GM18867 (cell line): ENCODE measurements at regions not wholly inside any gene's neighbourhood (a gene's known extent, or its start where the extent isn't known, plus 50 kb on each side); places are given as distances from the start of the nearest gene placed in this dataset.
"Not testable (repeated sequence)": the region's sequence is repeated elsewhere in the genome, so short reads cannot be mapped to it uniquely, and the experiment has no call there.

Experiments used
- ATAC-seq: cut with Tn5 transposase; IDR thresholded peaks from one replicate; pipeline ENCODE4 v1.9.1; 2021; ENCODE audit warnings: mild to moderate bottlenecking, moderate library complexity; ENCODE audit not compliant: unreplicated experiment

DNA sequence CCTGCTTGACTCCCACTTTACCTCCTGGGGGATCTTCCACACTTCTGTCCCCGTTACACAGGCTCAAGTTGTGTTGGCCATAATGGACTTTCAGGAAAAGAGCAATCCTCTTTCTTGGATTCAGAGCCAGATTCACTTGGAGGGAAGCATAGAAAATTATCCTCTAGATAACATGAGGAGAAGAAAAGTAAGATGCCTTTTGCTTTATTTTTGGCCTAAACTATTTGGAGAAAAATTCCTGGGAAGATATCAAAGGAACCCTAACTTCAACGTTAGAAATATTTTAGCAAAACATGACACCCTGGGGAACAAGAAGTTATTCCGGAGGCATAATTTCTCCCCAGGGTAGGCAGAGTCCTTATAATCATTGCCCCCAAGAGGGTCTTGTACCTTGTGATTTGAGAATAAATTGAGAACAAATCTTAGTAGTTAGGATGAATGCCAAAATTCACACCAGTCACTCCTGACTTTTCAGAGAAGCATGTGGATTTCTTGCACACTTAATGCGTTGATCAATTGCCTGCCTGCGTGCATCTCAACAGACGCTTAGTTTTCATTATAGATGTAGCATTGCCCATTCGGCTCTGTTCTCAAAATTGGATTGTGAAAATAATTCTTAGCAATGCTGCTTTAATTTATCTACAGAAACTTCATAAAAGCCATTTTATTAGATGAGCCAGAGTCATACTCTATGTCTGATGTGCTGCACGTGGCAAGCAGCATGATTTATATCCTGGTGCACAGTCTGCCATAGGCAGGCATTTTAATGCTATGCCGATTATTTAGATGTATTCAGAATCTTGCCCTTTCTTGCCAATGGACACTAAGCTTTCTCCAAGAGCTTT is 224.4 kb downstream of the C7orf25 start:
- ATAC-seq, result no peak

DNA sequence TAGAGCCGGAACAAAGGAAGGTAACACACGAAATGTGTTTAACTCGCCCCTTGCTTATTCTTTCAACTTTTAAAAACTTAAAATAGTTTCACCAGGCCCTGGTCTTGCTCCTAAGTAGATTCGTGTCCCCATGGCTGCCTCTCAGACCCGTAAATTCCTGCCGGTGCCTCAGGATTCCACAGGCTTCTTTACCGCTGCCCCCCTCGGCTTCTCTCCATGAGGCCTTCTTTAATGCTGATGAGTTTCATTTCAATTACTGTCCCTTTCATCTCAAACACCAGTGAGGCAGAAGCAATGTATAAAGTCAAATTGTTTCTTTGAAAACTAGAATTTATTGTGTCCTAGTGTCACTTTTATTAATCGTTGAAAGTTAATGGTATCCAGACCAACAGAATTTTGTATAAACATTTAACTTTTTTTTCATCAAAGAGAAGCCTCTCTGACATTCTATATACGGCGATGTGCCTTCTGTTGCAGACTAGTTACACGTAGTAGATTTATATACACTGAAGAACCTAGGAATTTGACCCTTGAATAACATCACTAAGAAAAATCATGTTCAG is 225.2 kb downstream of the C7orf25 start:
- ATAC-seq, result no peak

DNA sequence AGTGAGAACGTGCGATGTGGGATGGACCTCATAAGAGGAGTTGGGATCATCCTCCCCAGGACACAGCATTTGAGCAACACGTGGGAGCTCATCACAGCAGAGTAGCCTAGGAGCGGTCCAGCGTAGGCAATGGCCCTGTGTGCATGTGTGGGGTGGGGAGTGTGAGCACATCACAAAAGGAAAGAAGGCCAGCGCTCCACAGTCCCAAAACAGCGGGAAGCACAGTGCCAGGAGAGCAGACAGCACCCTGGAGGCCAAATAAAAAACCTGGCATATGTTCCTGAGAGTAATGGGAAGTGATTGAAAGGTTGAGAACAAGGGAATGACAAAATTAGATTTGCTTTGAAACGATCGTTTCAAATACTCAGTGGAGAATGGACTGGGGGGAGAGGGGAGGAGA is 226.0 kb downstream of the C7orf25 start:
- ATAC-seq, result no peak

DNA sequence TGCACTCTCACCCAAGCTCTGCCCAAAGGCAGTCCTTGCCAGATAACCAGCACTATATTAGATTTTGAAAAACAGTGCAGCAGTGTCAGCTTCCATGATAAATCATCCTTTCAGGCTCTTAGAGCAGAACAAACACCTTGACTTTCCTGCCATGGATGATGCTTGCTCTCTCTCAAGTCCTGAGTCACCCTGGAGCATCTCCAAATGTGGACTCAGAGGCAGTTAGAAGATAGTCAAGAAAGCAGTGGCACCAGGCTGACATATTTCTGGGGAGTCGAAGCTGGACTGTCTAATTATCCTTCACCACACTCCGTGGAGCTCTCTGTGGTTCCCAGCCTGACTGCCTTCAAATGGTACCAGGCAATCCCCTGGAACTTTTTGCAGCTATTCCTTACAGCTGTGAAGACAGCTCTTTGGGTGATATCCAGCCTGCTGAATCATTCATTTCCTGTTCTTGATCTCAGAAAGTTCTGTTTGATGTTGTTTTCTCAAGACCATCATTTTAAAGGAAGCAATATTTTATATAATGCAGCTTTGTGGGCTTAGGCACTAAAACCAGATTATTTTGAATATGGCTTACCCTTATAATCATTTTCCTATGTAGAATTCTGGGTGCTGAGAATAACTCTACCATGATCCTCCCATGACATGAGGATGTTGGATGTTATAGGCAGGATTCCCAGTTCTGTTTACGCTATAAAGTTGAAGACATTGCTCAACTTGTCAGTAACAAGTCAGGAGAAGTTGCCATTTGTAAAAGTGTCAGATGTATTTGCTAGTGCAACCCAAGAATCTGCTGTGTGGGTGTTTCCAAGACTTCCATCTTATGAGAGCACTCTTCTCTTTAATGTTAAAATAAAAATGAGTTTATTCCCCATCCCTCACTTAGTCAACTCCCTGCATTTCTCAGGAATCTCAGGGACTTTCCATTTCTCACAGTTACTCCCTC is 233.8 kb downstream of the C7orf25 start:
- ATAC-seq, result no peak

DNA sequence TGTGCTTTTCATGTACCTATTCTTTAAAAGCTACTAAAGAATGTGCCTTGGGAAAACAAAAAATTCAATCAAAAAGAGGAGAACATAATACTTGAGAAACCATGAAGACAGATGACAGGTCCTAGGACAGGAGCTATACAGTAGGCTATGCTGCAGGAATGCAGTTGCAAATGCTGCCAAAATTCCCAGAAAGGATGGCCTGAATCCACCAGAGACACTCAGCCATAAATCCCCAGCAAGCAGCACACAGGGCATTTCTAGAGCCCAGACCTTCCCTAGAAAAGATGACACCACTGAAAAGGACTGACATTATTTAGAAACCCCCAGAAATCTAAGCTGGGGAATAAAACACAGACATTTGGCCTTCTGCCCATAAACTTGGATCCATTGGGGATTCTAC is 237.3 kb downstream of the C7orf25 start:
- no peak for ATAC-seq

DNA sequence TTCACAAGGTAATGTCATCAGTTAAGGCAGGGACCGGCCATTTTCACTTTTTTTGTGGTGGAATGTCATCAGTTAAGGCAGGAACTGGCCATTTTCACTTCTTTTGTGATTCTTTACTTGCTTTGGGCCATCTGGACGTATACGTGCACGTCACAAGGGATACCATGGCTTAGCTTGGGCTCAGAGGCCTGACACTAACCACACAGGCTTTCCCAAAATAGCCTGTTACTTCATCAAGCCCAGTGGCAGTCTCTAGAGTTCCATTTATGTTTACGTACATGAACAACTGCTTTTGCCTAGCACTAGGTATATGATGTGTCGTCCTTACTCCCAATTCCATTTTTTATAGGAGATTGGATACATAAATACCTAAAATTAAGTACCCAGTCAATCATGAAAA is 237.9 kb downstream of the C7orf25 start:
- ATAC-seq, result no peak

DNA sequence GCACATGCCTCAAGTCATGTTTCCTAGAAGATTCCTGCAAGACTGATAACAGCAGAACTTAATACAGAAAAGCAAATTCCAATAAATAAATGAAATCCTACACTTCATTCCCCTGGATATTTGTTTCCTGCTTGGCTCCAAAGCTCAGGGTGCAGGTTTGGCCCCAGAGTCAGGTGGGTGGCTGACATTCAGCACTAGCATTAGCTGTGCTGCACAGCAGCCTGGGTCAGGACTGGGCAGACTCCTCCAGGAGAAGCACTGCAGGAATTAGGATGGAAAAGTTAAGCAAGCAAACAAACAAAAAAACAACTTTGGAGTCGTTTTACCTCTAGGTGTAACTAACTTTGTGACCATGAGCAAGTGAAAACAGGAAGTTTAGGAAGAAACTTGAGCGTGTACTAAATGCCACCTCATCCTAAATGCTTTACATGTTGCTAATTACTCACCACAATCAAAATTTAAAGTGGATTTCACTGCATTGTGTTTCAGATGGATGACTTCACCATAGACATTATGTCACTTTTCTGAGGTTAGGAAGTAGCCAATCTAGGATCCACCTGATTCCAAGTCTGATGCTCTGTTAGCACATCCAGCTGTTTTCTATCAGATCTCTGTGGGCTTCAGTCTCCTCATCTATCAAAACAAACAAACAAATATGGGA is 239.4 kb downstream of the C7orf25 start:
- ATAC-seq, result no peak

DNA sequence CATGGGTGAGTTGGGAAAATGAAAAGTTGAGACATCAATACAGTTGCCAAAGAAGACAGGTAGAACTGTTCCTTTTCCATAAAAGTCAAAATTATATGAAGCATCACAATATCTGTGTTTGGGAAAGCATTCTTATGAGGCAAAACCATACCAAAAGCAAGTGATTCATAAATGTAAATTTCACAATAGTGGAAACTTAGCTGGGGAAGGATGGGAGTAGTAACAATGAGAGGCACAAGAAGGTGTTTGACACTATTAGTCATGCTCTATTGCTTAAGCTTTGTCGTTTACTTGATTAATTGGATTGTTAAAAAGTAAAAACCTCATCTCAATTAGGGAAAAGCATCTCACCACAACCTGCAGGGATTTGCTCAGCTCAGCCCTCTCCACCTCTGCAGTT is 240.2 kb downstream of the C7orf25 start:
- ATAC-seq, result no peak

DNA sequence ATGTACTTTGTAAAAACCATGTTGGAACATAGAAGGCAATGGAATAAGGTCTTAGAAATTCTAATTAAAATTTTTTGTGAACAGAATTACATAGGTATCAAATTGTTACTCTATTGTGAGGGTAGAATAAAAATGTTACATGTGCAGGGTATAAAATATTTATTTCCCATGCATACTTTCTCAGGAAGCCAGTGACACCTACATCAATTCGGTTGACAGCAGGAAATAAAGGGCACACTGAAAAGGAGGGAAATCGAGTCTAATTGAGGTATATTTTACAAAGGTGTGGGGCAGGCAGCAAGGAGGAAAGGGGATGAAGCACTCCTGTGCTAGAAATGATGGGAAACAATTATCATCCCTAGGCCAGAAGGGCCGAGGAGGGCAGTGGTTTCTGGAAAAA is 244.9 kb downstream of the C7orf25 start:
- no peak for ATAC-seq

DNA sequence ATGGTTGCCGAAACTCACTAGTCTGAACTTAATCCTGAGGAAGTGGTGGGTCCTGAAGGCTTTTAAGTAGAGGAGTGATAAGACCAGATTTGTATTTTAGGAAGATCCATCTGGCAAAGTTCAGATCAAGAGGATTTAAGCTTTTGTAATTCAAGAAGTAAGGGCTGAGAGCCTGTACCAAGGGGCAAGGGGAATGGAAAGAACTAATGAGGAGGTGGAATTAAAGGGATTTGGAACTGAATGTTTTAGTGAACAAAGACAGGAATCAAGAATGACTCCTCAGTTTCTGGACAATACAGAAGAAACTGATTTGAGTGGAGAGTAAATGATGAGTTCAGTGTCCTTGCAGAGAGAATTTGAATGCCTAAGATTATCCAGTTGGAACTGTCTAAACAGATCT is 249.0 kb downstream of the C7orf25 start:
- ATAC-seq, result no peak

DNA sequence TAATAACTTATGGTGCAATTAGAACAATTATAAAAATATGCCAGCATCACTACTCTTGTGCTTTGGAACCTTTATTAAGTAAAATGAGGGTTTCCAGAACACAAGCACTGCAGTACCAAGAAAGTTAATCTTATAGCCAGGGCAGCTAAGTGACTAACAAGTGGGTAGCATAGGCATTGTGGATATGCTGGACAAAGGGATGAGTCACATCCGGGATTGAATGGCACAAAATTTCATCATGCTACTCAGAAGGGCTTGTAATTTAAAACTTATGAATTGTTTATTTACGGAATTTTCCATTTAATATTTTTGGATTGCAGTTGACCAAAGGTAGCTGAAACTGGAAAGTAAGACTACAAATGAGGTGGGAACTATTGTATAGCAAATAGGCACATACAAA is 250.6 kb downstream of the C7orf25 start:
- ATAC-seq, result no peak

DNA sequence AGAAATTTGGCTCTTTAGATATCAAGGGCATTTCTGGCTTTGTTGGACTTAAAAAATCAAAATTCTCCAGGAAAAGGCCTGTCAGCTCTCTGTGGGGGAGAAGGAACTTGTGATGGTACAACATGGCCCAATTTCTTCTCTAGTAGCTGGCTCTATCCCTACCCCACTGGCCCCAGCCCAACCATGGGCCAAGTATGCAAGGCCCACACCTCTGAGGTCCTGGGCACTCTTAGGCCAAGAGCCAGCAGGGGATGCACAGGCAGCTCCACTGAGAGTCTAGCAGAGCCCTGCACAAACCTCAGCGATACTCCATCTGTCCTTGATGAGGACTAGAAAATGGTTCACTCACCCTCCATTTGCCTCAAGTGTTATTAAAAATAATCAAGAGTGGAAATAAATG is 261.2 kb downstream of the C7orf25 start:
- no peak for ATAC-seq

DNA sequence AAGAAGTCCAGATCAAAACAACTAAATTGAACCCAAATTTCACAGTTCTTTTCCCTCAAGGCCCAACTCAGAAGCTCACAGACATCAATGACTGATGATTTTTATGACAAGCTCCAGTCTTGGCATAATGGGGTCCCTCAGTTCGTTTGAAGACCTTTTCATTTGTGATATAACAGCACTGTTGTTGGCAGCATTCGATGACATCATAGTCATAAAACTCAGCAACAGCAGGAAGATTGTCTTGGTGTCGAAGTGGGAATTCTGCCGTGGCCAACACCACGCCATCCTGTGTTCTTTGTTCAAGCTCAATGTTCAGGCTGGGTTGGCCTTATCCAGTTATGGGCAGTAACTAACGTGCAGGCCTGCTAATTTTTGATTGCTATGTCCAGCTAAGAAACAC is 261.7 kb downstream of the C7orf25 start:
- no peak for ATAC-seq

DNA sequence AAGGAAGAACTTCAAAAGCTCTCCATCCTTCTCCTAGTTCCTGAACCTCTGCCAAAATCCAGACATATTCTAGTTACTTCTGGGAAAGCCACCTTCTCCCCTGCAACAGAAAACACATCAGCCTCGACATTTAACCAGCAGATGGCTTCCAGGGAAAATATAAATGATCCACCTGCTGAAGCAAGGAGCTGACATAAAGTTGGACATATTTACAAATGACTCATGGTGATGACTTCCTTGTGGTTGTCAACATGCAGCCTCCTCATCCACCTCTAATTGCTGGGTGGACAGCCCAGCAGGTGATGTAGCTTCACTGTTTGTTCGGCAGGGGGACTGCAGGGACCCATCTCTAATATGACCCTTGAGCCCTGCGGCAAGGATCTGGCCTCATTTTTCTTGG is 266.0 kb downstream of the C7orf25 start:
- no peak for ATAC-seq

DNA sequence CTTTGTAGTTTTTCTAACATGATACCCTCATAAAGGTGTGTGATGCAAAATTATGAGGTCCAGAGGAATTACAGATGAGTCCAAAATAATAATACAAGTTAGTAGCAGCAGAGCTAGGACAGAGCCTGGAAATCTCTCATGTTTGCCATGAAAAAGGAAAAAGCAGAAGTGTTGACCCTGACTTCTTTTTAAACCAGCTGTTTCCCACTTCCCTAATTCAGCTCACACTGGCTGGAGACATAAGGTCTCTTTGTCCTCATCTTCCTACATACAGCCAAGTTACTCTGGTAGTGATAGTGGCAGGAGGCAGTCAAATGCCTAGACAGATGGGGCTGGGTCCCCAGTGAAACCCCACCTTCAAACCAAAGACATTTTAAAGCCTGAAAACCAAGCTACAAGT is 269.2 kb downstream of the C7orf25 start:
- ATAC-seq, result no peak

DNA sequence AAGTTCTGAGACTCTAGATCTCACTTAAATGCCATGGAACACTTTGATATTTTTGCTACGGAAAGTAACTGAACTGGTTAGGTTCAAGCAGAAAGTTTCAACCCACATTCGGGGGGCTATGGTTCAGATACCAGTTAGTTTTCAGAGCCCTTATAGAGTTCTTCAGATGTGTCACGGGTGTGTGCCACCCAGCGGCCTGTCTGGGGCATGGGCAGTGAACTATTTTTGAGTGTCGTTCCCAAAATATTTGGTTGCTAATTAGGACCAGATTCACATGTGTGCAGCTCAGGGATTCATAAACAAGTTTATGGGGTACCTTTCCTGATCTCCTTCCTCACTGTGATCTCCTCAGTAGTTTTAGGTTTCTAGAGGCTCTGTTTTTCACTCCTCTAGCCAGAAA is 271.9 kb downstream of the C7orf25 start:
- no peak for ATAC-seq

DNA sequence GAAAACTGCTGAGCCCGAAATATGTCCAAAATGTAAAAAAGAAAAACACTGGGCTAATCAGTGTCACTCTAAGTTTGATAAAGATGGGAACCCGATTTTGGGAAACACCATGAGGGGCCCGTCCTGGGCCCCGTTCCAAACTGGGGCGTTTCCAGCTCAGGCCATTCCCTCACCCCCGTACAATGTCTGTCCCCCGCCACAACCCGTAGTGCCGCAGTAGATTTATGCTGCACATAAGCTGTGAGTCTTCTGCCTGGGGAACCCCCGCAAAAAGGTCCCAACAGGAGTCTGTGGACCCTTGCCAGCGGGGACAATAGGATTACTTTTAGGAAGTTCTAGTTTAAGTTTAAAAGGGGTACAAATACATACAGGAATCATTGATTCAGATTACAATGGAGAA is 275.5 kb downstream of the C7orf25 start:
- ATAC-seq, result not testable (repeated sequence)

DNA sequence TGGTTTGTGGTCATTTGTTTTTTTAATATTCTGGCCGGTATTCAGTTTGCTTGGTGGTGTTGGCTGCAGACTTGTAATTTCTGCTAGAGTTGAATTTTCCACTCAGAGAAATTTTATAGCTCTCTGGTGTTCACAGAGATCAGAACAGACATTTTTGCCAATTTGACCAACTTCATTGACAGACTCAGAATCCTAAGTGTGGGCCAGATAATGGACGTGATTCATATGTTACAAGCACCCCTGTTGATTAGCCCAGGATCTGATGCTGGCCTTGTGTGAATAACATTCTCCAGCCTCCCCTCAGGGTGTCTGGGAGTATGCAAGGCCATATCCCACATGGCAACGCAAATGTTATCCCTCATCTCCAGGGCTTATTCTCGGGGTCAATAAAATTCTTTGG is 283.8 kb downstream of the C7orf25 start:
- ATAC-seq, result no peak

DNA sequence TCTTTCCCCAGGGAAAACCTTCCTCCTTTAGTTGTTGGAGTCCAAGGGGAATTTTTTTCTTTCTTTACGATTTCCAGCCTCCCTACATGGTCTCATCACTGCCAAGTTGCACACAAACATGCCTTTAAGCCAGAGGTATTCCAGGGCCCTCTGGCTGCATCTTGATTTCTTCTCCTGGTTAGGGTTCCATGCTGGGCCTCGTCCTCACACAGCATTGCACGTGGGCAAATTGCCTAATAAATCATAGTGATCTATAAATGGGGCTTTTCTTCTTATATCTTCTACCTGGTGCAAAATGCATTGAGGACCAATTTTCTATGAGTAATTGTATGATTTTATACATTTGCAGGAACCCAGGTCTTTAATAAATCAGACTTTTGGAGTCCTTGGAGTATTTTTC is 284.2 kb downstream of the C7orf25 start:
- ATAC-seq, result no peak

DNA sequence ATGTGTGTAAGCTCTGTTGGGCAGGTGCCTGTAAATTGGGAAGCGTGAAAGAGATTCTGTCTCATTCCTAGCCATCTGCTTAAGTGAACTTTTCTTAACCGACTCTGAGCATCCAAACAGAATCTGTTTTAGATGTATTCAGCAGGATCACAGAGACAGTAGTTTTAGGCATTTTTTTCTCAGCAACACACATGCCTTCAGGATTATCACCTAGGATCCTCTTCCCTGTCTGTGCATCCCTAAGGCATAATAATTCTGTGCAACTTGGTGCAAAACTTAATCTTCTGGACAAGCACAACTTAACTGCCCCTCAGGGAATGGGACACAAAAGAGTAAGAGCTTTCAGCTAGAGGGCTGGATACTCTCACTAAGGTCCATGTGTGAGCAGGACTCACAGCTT is 284.8 kb downstream of the C7orf25 start:
- no peak for ATAC-seq

DNA sequence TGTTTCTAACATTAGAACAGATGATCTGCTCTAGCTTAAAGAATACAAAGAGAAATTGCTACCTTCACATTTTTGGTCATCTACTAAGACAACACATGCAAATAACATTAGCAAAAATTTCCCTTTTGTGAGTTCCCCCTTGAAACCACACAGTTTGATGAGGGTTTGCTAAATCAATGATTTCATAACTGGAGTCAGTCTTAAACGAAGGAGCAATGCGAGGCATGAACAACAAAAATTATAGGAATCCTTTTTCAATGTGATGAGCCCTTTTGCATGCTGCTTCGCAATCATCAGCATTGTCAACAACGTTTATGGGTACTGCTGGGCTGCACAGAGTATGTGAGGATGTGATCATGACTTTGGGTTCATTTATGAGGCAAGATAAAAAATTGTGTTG is 286.4 kb downstream of the C7orf25 start:
- ATAC-seq, result no peak
